HepG2 (cell line): ENCODE measurements at regions not wholly inside any gene's neighbourhood (a gene's known extent, or its start where the extent isn't known, plus 50 kb on each side); places are given as distances from the start of the nearest gene placed in this dataset.

ENCODE experiments used
- BHLHE40 ChIP-seq: IDR thresholded peaks from 2 replicates; pipeline ENCODE4 v1.6.1; 2011; ENCODE audit warnings: low read length, improper control_type of control experiment
- CHD2 ChIP-seq: IDR thresholded peaks from 2 replicates; pipeline ENCODE4 v1.6.1; 2011; ENCODE audit warnings: low read depth, low read length, improper control_type of control experiment
- POLR2AphosphoS5 ChIP-seq: IDR thresholded peaks from 2 replicates; pipeline ENCODE4 v1.6.1; 2012; ENCODE audit warnings: low read depth, low read length
- SATB2 ChIP-seq: sonication (generic); formaldehyde crosslinking; IDR thresholded peaks from 2 replicates; pipeline ENCODE4 v1.5.0; 2020; ENCODE audit warnings: missing genetic modification reagents
- U2AF2 ChIP-seq: fragments of 200-400 bp; formaldehyde crosslinking; IDR thresholded peaks from 2 replicates; pipeline ENCODE4 v1.6.1; 2017; ENCODE audit warnings: low read depth, mild to moderate bottlenecking, low read length
- ZNF17 ChIP-seq: sonication (generic); formaldehyde crosslinking; IDR thresholded peaks from 2 replicates; pipeline ENCODE4 v1.5.0; 2020; ENCODE audit warnings: mild to moderate bottlenecking, missing genetic modification reagents
- TF ChIP-seq, protein P1 (sequence below): sonication (generic); formaldehyde crosslinking; conservative IDR thresholded peaks from 2 replicates; pipeline ENCODE4 v1.8.0; 2022; ENCODE audit warnings: mild to moderate bottlenecking, moderate library complexity, missing genetic modification reagents
- TF ChIP-seq, protein P2 (sequence below): sonication (generic); formaldehyde crosslinking; IDR thresholded peaks from 2 replicates; pipeline ENCODE4 v1.5.0; 2020; ENCODE audit warnings: mild to moderate bottlenecking, missing genetic modification reagents, moderate library complexity
- TF ChIP-seq, protein P3 (sequence below): sonication (generic); formaldehyde crosslinking; IDR thresholded peaks from 2 replicates; pipeline ENCODE4 v1.9.0; 2021; ENCODE audit warnings: mild to moderate bottlenecking, missing genetic modification reagents

DNA sequence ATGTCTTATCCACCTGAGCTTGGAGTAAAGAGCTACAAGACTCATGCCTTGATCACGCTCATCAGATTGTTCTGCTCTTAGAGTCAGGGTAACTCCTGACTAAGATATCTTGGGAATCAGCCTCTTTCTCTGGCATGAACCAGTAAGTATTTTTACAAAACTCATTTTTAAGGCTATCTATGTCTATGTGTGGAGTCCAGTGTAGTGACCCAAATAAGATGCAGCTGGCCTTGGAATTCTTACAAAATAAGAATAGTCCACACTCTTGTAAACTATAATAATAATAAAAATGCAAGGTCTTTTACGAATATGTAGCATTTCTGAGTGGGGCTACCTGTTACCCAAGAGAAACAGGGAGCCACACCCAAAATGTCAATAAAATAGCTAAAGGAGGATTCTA, 498.3 kb upstream of the SYT4 start:
- TF ChIP-seq BHLHE40 (no peak), SATB2 (CRISPR knock-in tag) (no peak), U2AF2 (no peak), CHD2 (no peak), ZNF17 (CRISPR knock-in tag) (no peak), POLR2AphosphoS5 (no peak)
- TF ChIP-seq, protein P1, sequence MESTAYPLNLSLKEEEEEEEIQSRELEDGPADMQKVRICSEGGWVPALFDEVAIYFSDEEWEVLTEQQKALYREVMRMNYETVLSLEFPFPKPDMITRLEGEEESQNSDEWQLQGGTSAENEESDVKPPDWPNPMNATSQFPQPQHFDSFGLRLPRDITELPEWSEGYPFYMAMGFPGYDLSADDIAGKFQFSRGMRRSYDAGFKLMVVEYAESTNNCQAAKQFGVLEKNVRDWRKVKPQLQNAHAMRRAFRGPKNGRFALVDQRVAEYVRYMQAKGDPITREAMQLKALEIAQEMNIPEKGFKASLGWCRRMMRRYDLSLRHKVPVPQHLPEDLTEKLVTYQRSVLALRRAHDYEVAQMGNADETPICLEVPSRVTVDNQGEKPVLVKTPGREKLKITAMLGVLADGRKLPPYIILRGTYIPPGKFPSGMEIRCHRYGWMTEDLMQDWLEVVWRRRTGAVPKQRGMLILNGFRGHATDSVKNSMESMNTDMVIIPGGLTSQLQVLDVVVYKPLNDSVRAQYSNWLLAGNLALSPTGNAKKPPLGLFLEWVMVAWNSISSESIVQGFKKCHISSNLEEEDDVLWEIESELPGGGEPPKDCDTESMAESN (CRISPR knock-in tag) = no peak
- TF ChIP-seq, protein P2, sequence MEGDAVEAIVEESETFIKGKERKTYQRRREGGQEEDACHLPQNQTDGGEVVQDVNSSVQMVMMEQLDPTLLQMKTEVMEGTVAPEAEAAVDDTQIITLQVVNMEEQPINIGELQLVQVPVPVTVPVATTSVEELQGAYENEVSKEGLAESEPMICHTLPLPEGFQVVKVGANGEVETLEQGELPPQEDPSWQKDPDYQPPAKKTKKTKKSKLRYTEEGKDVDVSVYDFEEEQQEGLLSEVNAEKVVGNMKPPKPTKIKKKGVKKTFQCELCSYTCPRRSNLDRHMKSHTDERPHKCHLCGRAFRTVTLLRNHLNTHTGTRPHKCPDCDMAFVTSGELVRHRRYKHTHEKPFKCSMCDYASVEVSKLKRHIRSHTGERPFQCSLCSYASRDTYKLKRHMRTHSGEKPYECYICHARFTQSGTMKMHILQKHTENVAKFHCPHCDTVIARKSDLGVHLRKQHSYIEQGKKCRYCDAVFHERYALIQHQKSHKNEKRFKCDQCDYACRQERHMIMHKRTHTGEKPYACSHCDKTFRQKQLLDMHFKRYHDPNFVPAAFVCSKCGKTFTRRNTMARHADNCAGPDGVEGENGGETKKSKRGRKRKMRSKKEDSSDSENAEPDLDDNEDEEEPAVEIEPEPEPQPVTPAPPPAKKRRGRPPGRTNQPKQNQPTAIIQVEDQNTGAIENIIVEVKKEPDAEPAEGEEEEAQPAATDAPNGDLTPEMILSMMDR = no peak
- TF ChIP-seq, protein P3, sequence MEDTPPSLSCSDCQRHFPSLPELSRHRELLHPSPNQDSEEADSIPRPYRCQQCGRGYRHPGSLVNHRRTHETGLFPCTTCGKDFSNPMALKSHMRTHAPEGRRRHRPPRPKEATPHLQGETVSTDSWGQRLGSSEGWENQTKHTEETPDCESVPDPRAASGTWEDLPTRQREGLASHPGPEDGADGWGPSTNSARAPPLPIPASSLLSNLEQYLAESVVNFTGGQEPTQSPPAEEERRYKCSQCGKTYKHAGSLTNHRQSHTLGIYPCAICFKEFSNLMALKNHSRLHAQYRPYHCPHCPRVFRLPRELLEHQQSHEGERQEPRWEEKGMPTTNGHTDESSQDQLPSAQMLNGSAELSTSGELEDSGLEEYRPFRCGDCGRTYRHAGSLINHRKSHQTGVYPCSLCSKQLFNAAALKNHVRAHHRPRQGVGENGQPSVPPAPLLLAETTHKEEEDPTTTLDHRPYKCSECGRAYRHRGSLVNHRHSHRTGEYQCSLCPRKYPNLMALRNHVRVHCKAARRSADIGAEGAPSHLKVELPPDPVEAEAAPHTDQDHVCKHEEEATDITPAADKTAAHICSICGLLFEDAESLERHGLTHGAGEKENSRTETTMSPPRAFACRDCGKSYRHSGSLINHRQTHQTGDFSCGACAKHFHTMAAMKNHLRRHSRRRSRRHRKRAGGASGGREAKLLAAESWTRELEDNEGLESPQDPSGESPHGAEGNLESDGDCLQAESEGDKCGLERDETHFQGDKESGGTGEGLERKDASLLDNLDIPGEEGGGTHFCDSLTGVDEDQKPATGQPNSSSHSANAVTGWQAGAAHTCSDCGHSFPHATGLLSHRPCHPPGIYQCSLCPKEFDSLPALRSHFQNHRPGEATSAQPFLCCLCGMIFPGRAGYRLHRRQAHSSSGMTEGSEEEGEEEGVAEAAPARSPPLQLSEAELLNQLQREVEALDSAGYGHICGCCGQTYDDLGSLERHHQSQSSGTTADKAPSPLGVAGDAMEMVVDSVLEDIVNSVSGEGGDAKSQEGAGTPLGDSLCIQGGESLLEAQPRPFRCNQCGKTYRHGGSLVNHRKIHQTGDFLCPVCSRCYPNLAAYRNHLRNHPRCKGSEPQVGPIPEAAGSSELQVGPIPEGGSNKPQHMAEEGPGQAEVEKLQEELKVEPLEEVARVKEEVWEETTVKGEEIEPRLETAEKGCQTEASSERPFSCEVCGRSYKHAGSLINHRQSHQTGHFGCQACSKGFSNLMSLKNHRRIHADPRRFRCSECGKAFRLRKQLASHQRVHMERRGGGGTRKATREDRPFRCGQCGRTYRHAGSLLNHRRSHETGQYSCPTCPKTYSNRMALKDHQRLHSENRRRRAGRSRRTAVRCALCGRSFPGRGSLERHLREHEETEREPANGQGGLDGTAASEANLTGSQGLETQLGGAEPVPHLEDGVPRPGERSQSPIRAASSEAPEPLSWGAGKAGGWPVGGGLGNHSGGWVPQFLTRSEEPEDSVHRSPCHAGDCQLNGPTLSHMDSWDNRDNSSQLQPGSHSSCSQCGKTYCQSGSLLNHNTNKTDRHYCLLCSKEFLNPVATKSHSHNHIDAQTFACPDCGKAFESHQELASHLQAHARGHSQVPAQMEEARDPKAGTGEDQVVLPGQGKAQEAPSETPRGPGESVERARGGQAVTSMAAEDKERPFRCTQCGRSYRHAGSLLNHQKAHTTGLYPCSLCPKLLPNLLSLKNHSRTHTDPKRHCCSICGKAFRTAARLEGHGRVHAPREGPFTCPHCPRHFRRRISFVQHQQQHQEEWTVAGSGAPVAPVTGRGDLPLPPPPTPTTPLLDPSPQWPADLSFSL = no peak
